HG02973 (cell line): ENCODE measurements at regions not wholly inside any gene's neighbourhood (a gene's known extent, or its start where the extent isn't known, plus 50 kb on each side); places are given as distances from the start of the nearest gene placed in this dataset.
"Not testable (repeated sequence)": the region's sequence is repeated elsewhere in the genome, so short reads cannot be mapped to it uniquely, and the experiment has no call there.

Experiments used
- ATAC-seq: cut with Tn5 transposase; IDR thresholded peaks from one replicate; pipeline ENCODE4 v1.9.1; 2021; ENCODE audit warnings: moderate library complexity; ENCODE audit not compliant: unreplicated experiment

GRCh38 chr2:87343347-87343746 lies 321.7 kb upstream of the PLGLB1 start:
- not testable (repeated sequence) for ATAC-seq

- ATAC-seq, result not testable (repeated sequence)
Measured at GRCh38 chr2:87345283-87345682, 323.6 kb upstream of the PLGLB1 start.

- not testable (repeated sequence) for ATAC-seq
Measured at GRCh38 chr2:87348556-87348955, 326.9 kb upstream of the PLGLB1 start.

GRCh38 chr2:87349006-87349405 lies 327.4 kb upstream of the PLGLB1 start:
- ATAC-seq, result not testable (repeated sequence)

GRCh38 chr2:87352178-87352934 lies 330.7 kb upstream of the PLGLB1 start:
- ATAC-seq, result not testable (repeated sequence)

GRCh38 chr2:87353408-87353807 lies 331.8 kb upstream of the PLGLB1 start:
- not testable (repeated sequence) for ATAC-seq

GRCh38 chr2:87354102-87354501 lies 332.5 kb upstream of the PLGLB1 start:
- ATAC-seq, result not testable (repeated sequence)

GRCh38 chr2:87360250-87360649 lies 338.6 kb upstream of the PLGLB1 start:
- ATAC-seq, result not testable (repeated sequence)

- ATAC-seq, result not testable (repeated sequence)
Measured at GRCh38 chr2:87360927-87361326, 339.3 kb upstream of the PLGLB1 start.

- not testable (repeated sequence) for ATAC-seq
Measured at GRCh38 chr2:87361805-87362204, 340.2 kb upstream of the PLGLB1 start.

GRCh38 chr2:87364379-87364778 lies 342.7 kb upstream of the PLGLB1 start:
- not testable (repeated sequence) for ATAC-seq

- not testable (repeated sequence) for ATAC-seq
Measured at GRCh38 chr2:87365038-87365437, 343.4 kb upstream of the PLGLB1 start.

- not testable (repeated sequence) for ATAC-seq
Measured at GRCh38 chr2:87386063-87386560, 361.8 kb upstream of the PLGLB2 start.

- ATAC-seq, result not testable (repeated sequence)
Measured at GRCh38 chr2:87395784-87396183, 352.1 kb upstream of the PLGLB2 start.

- ATAC-seq, result not testable (repeated sequence)
Measured at GRCh38 chr2:87396551-87397265, 351.2 kb upstream of the PLGLB2 start.

- not testable (repeated sequence) for ATAC-seq
Measured at GRCh38 chr2:87397276-87398065, 350.4 kb upstream of the PLGLB2 start.

- not testable (repeated sequence) for ATAC-seq
Measured at GRCh38 chr2:87398567-87399305, 349.2 kb upstream of the PLGLB2 start.

- no peak for ATAC-seq
Measured at GRCh38 chr2:87401726-87402345, 346.1 kb upstream of the PLGLB2 start.

GRCh38 chr2:87403893-87404175 lies 344.1 kb upstream of the PLGLB2 start:
- ATAC-seq, result no peak
